IMR-90 (cell line): ENCODE measurements at regions not wholly inside any gene's neighbourhood (a gene's known extent, or its start where the extent isn't known, plus 50 kb on each side); places are given as distances from the start of the nearest gene placed in this dataset.

Experiments
- CEBPB ChIP-seq: IDR thresholded peaks from 2 replicates; pipeline ENCODE4 v1.6.1; 2012; ENCODE audit warnings: low read depth, low read length, improper control_type of control experiment
- CHD1 ChIP-seq: IDR thresholded peaks from 2 replicates; pipeline ENCODE4 v1.6.1; 2012; ENCODE audit warnings: low read depth, low read length, improper control_type of control experiment
- CTCF ChIP-seq: conservative IDR thresholded peaks from 2 replicates; pipeline ENCODE4 v1.5.1; 2012; ENCODE audit warnings: mild to moderate bottlenecking, low read depth, low read length, improper control_type of control experiment
- ELK1 ChIP-seq: fragments of 150-350 bp; IDR thresholded peaks from 2 replicates; pipeline ENCODE4 v1.6.1; 2016; ENCODE audit warnings: low read depth, mild to moderate bottlenecking, low read length, moderate library complexity, borderline replicate concordance
- FOS ChIP-seq: fragments of 150-350 bp; IDR thresholded peaks from 2 replicates; pipeline ENCODE4 v1.6.1; 2016; ENCODE audit warnings: low read depth, low read length
- MAFK ChIP-seq: IDR thresholded peaks from 2 replicates; pipeline ENCODE4 v1.6.1; 2012; ENCODE audit warnings: low read depth, low read length, improper control_type of control experiment
- MAZ ChIP-seq: IDR thresholded peaks from 2 replicates; pipeline ENCODE4 v1.6.1; 2012; ENCODE audit warnings: low read depth, mild to moderate bottlenecking, low read length, improper control_type of control experiment, moderate library complexity, borderline replicate concordance
- MXI1 ChIP-seq: IDR thresholded peaks from 2 replicates; pipeline ENCODE4 v1.6.1; 2012; ENCODE audit warnings: low read depth, mild to moderate bottlenecking, low read length, moderate library complexity, borderline replicate concordance
- POLR2A ChIP-seq: IDR thresholded peaks from 2 replicates; pipeline ENCODE4 v1.6.1; 2012; ENCODE audit warnings: mild to moderate bottlenecking, low read depth, low read length
- RAD21 ChIP-seq: IDR thresholded peaks from 2 replicates; pipeline ENCODE4 v1.6.1; 2012; ENCODE audit warnings: low read length, improper control_type of control experiment
- RCOR1 ChIP-seq: IDR thresholded peaks from 2 replicates; pipeline ENCODE4 v1.6.1; 2012; ENCODE audit warnings: mild to moderate bottlenecking, low read length, improper control_type of control experiment; ENCODE audit not compliant: insufficient replicate concordance
- RFX5 ChIP-seq: IDR thresholded peaks from 2 replicates; pipeline ENCODE4 v1.8.0; 2012; ENCODE audit warnings: low read depth, mild to moderate bottlenecking, low read length, moderate library complexity
- SMC3 ChIP-seq: fragments of 150-350 bp; IDR thresholded peaks from 2 replicates; pipeline ENCODE4 v1.6.1; 2016; ENCODE audit warnings: low read depth, mild to moderate bottlenecking, antibody characterized with exemption, low read length, moderate library complexity
- TF ChIP-seq, protein P1 (sequence below): fragments of 150-350 bp; IDR thresholded peaks from 2 replicates; pipeline ENCODE4 v1.6.1; 2017; ENCODE audit warnings: mild to moderate bottlenecking, antibody characterized with exemption, low read length, low read depth

DNA sequence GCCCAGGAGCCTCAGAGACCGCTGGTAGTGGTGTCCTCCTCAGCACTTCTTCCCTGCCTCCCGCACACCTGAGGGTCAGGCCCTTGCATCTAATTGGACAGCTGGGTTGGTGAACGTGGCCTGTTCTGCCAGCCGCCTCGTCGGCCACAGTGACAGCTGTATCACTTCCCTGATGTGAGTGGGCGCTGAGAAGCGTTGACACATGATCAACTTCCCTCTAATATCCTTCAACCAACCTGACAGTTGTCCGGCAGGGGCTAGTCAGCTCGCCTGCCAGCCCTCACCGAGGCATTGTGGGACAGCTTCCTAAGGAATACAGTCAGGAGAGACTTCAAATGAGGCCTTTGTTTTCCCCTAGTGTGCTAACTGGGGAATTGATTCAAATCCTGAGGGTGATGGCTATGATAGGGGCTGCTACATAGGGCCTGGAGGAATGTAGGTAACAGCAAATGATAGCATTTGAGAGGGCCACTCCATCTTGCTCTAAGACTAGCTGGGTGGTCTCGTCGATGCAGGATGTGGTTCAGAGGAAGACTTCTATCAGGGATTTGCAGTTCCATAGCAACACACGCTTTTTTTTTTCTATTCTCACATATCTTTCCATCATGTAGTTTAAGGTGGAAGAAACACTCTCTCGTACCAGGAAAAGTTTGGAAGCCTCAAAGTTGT is 230.8 kb downstream of the TSHZ3 start:
- TF ChIP-seq CTCF (no peak), POLR2A (no peak), MXI1 (no peak), RAD21 (no peak), MAZ (no peak), RCOR1 (no peak), FOS (no peak), CHD1 (no peak), CEBPB (no peak), ELK1 (no peak), SMC3 (no peak), RFX5 (no peak), MAFK (no peak)
- TF ChIP-seq, protein P1, sequence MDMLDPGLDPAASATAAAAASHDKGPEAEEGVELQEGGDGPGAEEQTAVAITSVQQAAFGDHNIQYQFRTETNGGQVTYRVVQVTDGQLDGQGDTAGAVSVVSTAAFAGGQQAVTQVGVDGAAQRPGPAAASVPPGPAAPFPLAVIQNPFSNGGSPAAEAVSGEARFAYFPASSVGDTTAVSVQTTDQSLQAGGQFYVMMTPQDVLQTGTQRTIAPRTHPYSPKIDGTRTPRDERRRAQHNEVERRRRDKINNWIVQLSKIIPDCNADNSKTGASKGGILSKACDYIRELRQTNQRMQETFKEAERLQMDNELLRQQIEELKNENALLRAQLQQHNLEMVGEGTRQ = no peak
